HG03354 (cell line): ENCODE measurements at regions not wholly inside any gene's neighbourhood (a gene's known extent, or its start where the extent isn't known, plus 50 kb on each side); places are given as distances from the start of the nearest gene placed in this dataset.

ENCODE experiments used
- ATAC-seq: cut with Tn5 transposase; IDR thresholded peaks from one replicate; pipeline ENCODE4 v1.9.1; 2021; ENCODE audit warnings: mild to moderate bottlenecking; ENCODE audit not compliant: unreplicated experiment, poor library complexity, severe bottlenecking

DNA sequence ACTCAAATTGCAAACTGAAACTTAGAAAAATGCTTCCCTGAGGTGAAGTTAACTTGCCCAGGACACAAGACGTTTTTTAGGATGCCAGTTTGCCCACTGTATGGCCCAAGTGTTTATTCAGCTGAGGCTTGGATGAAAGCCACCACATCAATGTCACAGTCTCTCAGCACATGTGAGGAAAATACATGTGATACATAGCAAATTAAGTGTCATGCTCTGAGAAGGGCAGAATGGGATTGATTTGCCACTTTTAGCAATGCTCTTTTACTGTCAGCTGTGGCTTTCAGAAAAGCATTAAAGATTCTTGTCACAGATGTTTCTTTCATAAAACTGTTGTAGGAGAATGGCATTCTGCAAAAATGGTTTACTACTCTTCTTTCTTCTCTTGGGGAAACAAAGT is 165.5 kb downstream of the ZIC1 start:
- no peak for ATAC-seq

- ATAC-seq, result no peak
Observed at GRCh38 chr3:147575391-147575790, 166.2 kb downstream of the ZIC1 start.

- ATAC-seq, result no peak
Observed at GRCh38 chr3:147582642-147583041, 173.5 kb downstream of the ZIC1 start.

DNA sequence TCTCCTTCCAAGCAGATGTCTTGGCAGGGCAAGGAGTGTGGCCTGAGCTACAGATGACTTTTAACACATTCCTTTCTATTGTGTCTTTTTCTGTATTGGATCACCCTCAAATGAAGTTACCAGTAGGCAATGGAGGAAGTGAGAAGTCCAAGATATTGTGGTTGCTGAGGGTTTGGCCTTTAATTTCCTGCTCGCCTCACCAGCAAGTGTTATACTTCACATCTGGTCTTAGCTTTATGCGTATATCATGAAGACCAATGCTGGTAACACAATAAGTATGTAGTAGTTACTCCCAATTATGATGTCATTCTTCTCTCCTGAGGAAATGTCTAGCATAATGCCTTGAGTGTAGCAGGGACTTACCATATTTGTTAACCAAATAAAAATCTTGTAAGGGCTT is 179.9 kb downstream of the ZIC1 start:
- ATAC-seq, result no peak

DNA sequence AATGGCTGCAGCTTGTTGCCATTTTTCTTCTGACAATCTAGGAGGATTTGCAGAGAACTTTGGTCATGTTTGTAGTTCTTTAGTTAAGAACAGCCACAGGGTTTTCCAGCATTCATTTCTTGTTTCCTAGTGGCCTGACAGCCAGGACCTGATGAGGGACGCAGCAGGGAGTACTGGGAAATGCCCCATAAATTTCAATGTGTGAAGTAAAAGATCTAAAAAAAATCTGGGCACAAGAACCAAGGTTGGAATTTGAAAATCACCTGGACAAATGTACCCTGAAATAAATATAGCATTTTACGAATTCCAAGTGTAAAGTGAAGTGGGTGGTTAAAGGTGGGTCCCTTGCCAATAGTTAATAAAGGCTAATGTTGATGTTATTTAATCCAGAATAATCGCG is 195.0 kb downstream of the ZIC1 start:
- no peak for ATAC-seq

GRCh38 chr3:147613725-147614124 is 204.6 kb downstream of the ZIC1 start:
- no peak for ATAC-seq

GRCh38 chr3:147614210-147614609 is 205.0 kb downstream of the ZIC1 start:
- no peak for ATAC-seq

- ATAC-seq, result no peak
Observed at GRCh38 chr3:147615035-147615434, 205.9 kb downstream of the ZIC1 start.

DNA sequence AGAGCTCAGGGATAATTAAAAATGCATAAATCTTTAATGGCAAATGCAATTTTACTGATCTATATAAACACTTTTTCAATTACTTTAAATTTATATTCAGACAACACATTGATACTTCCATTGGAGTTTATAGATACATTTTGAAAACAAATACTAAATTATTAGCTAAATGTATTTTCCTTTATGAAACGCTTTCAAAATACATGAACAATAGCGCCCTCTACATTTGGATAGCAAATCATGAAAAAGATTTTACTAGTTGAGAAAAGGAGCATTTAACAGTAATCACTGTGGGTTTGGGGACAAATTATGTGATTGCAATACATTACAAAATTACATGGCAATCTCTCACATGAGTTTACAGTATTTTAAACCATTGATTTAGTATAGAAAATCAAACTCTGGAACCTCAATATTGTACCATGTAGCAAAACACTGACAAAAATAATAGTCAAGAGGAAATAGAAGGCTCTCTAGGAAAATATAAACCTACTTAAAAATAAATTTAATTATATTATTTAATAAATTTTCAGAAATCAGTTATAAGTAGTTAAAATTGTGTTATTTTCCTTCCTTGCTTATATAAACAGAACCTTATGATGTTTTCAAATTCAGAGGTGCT is 207.9 kb downstream of the ZIC1 start:
- no peak for ATAC-seq

DNA sequence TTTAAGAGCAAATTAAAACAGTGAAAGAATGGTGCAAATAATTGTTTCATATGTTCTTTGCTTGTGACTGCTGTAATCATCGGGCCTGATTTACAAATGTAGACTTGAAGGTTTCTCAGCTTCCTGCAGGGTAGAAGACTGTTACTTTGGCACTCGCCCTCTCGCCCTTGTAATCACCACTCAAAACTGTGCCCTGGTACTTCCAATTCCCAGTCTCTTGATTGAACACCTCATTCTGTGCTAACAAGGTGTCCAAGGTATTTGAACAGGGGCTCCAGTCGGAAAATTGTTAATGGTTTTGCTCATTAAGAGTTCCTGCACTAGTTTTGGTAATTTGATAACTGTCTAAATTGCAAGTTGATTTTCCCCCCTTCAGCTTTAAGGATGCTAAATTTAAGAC is 209.5 kb downstream of the ZIC1 start:
- no peak for ATAC-seq

- no peak for ATAC-seq
Observed at GRCh38 chr3:147619921-147620560, 210.9 kb downstream of the ZIC1 start.

GRCh38 chr3:147620906-147621305 is 211.7 kb downstream of the ZIC1 start:
- no peak for ATAC-seq

DNA sequence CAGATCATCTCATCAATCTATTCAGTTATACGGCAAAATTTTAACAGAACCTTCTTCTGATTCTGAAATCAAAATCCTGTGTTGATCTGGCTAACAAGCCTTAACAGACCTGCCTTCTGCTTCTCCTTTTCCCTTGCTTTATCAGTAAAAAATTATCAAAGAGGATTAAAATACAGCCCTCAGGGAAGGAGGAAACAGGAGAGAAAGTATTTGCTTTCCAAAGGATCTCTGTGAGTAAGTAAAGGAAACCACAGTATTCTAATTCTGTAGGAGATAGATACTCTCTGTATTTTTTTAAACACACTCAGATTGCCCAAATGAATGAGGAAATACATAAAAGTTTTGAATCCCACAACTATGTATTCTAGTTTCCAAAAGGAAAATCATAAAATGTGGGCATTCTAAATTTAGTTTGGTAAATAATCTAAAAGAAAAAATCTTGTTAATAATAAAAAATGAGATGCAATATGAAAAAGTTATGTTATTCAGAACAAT is 221.8 kb downstream of the ZIC1 start:
- no peak for ATAC-seq

GRCh38 chr3:147640781-147641180 is 231.6 kb downstream of the ZIC1 start:
- ATAC-seq, result no peak

- ATAC-seq, result no peak
Observed at GRCh38 chr3:147645761-147646160, 236.6 kb downstream of the ZIC1 start.

- ATAC-seq, result no peak
Observed at GRCh38 chr3:147649475-147649874, 240.3 kb downstream of the ZIC1 start.

GRCh38 chr3:147651107-147651778 is 242.1 kb downstream of the ZIC1 start:
- no peak for ATAC-seq

DNA sequence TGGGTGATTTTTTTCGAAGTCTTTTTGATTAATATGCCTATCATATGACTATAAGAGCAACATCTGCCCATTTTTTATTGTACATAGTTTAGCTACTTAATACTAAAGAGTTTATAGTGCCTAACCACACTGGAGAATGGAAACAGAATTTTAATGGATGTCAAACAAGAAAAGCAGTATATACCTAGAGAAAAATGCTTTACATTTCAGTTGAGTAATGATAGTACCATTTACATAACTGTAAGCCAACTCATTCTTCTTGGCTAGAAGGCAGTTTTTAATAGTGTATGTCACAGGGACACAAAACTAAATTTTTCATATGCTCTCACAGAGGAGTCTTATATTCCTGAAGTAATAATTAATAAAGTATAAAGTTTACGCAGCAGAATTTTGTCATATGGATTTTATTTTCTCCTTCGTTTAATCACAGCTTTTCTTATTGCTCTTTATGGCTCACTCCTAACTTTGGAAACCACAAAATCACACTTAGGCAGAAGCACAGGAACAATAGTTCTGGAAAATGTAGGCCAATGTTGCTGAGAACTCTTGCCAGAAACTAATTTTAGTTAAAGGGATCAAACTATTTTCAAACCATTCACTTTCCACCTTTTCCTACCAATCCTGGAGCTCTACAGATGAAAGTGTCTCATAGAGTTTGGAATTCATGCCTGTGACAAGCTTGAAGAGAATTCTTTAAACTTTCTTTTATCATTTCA is 243.6 kb downstream of the ZIC1 start:
- no peak for ATAC-seq

DNA sequence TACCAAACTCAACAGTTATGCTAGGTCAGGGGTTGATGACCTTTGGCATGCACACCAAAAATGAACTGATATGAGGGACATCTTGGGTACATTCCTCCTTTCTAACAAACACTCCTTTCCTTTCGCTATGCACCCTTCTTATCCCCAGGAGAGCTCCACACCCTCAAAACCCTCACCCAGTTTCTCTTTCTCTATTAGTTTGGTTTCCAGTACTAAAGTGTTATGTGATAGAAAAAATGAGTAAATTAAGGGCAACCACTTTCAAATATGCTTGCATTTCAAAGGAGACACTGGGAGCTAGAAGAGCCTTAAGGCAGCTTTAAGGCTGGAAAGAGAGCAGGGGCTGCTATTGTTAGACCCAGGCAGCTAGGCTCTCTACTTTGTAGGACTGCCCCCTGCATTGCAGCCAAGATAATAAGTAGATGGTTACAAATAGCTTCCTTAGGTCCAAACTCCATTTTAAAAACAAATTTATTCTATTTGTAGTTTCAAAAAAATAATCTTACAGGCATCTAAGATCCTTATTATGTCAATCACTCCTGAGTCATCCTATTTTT is 244.3 kb downstream of the ZIC1 start:
- no peak for ATAC-seq

GRCh38 chr3:147654827-147655226 is 245.7 kb downstream of the ZIC1 start:
- no peak for ATAC-seq
